ENCODE measurements at regions not wholly inside any gene's neighbourhood (a gene's known extent, or its start where the extent isn't known, plus 50 kb on each side); places are given as distances from the start of the nearest gene placed in this dataset.

DNA sequence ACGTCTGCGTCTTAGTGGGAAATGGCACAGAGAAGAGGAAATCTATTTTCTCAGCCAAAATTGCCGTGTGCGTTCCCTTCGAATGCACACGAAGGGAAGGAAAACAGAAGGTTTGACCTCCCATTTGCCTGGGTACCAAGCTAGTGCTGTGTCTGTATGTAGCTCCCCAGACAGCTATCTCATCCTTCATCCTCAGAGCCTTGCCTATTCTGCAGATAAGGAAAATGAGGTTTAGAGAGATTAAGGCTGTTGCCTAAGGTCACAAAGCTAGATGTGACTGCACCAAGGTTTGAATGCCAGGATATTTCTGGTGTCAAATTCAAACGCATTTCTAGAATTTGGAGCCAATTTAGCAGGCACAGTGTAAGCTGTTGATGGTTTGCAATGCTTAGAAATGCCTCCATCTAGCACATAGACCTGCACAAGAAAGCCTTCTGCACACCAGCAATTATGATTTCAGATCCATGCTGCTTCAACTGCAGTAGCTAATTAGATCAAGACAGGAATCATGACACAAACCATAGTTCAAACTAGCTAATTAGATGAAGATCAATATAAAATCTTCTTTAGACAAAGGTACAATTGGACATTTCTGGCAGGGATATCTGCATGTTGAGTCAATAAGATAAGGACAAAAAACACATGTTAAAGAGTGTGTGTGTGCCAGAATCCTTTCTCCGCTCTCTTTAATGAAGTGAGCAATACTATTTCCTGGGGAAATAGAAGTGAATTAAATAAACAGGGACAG is 115.1 kb downstream of the CMPK2 start:
- no peaks in the 10 kb centered on the region for H3K4me1 Mint-ChIP-seq
- no peak for DNase-seq (ENCODE audit: low spot score)
- no peak overlapping the region for H3K27ac Mint-ChIP-seq
- ATAC-seq, result no peak
- H3K36me3 Mint-ChIP-seq, result peaks cover 62% of the 10 kb centered on the region
- POLR2A ChIA-PET, result no interaction called here
- peaks cover 9% of the 10 kb centered on the region for H3K27me3 Mint-ChIP-seq (ENCODE audit: low read depth)
- H3K9me3 Mint-ChIP-seq, result peaks cover 82% of the 10 kb centered on the region
- CTCF ChIA-PET, result no interaction called here
- TF ChIP-seq, protein P1, sequence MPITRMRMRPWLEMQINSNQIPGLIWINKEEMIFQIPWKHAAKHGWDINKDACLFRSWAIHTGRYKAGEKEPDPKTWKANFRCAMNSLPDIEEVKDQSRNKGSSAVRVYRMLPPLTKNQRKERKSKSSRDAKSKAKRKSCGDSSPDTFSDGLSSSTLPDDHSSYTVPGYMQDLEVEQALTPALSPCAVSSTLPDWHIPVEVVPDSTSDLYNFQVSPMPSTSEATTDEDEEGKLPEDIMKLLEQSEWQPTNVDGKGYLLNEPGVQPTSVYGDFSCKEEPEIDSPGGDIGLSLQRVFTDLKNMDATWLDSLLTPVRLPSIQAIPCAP (CRISPR knock-in tag; IDR thresholded peaks at IDR 0.05), result no peak
- TF ChIP-seq, protein P2, sequence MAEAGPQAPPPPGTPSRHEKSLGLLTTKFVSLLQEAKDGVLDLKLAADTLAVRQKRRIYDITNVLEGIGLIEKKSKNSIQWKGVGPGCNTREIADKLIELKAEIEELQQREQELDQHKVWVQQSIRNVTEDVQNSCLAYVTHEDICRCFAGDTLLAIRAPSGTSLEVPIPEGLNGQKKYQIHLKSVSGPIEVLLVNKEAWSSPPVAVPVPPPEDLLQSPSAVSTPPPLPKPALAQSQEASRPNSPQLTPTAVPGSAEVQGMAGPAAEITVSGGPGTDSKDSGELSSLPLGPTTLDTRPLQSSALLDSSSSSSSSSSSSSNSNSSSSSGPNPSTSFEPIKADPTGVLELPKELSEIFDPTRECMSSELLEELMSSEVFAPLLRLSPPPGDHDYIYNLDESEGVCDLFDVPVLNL (CRISPR knock-in tag; IDR thresholded peaks at IDR 0.05; ENCODE audit: borderline replicate concordance, low read depth), result no peak
- no peak for TF ChIP-seq ZNF232 (CRISPR knock-in tag; IDR thresholded peaks at IDR 0.05)
- no peak overlapping the region for H3K4me3 Mint-ChIP-seq

DNA sequence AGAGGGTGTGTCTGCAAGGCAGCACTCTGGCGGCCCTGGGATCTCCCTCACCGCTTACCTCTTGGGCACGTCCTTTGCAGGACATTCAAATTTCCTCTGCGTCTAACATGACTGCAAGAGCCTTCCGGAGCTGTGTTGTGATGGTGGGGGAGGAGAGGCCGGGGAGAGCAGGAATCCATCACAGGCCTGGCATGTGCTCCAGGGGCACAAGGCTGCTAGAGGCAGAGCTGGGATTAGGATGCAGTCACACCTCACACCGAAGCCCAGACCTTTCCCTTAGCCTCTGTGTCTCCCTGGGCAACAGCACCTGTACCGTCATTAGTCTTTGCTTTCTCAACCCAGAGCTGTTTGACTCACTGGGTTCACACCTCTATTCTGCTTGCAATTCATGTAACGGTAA is 111.3 kb downstream of the CMPK2 start:
- H3K27ac Mint-ChIP-seq, result no peak overlapping the region
- no peak overlapping the region for H3K4me3 Mint-ChIP-seq
- no peaks in the 10 kb centered on the region for H3K4me1 Mint-ChIP-seq
- peaks cover 45% of the 10 kb centered on the region for H3K36me3 Mint-ChIP-seq
- POLR2A ChIA-PET, result no interaction called here
- peaks cover 2% of the 10 kb centered on the region for H3K27me3 Mint-ChIP-seq (ENCODE audit: low read depth)
- DNase-seq (ENCODE audit: low spot score) (no peak), ATAC-seq (no peak)
- CTCF ChIA-PET, result no interaction called here
- peaks cover 50% of the 10 kb centered on the region for H3K9me3 Mint-ChIP-seq
- TF ChIP-seq, protein P3, sequence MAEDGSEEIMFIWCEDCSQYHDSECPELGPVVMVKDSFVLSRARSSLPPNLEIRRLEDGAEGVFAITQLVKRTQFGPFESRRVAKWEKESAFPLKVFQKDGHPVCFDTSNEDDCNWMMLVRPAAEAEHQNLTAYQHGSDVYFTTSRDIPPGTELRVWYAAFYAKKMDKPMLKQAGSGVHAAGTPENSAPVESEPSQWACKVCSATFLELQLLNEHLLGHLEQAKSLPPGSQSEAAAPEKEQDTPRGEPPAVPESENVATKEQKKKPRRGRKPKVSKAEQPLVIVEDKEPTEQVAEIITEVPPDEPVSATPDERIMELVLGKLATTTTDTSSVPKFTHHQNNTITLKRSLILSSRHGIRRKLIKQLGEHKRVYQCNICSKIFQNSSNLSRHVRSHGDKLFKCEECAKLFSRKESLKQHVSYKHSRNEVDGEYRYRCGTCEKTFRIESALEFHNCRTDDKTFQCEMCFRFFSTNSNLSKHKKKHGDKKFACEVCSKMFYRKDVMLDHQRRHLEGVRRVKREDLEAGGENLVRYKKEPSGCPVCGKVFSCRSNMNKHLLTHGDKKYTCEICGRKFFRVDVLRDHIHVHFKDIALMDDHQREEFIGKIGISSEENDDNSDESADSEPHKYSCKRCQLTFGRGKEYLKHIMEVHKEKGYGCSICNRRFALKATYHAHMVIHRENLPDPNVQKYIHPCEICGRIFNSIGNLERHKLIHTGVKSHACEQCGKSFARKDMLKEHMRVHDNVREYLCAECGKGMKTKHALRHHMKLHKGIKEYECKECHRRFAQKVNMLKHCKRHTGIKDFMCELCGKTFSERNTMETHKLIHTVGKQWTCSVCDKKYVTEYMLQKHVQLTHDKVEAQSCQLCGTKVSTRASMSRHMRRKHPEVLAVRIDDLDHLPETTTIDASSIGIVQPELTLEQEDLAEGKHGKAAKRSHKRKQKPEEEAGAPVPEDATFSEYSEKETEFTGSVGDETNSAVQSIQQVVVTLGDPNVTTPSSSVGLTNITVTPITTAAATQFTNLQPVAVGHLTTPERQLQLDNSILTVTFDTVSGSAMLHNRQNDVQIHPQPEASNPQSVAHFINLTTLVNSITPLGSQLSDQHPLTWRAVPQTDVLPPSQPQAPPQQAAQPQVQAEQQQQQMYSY (CRISPR knock-in tag; IDR thresholded peaks at IDR 0.05), result no peak
- no peak for TF ChIP-seq ELF4 (CRISPR knock-in tag; IDR thresholded peaks at IDR 0.05; ENCODE audit: low read depth)
- TF ChIP-seq TP53 (CRISPR knock-in tag; IDR thresholded peaks at IDR 0.05), result no peak
- no peak for TF ChIP-seq ZNF138 (CRISPR knock-in tag; conservative IDR thresholded peaks at IDR 0.05)
- TF ChIP-seq ZNF416 (CRISPR knock-in tag; IDR thresholded peaks at IDR 0.05), result no peak
- TF ChIP-seq, protein P4, sequence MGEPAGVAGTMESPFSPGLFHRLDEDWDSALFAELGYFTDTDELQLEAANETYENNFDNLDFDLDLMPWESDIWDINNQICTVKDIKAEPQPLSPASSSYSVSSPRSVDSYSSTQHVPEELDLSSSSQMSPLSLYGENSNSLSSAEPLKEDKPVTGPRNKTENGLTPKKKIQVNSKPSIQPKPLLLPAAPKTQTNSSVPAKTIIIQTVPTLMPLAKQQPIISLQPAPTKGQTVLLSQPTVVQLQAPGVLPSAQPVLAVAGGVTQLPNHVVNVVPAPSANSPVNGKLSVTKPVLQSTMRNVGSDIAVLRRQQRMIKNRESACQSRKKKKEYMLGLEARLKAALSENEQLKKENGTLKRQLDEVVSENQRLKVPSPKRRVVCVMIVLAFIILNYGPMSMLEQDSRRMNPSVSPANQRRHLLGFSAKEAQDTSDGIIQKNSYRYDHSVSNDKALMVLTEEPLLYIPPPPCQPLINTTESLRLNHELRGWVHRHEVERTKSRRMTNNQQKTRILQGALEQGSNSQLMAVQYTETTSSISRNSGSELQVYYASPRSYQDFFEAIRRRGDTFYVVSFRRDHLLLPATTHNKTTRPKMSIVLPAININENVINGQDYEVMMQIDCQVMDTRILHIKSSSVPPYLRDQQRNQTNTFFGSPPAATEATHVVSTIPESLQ (CRISPR knock-in tag; IDR thresholded peaks at IDR 0.05), result no peak
- TF ChIP-seq, protein P5, sequence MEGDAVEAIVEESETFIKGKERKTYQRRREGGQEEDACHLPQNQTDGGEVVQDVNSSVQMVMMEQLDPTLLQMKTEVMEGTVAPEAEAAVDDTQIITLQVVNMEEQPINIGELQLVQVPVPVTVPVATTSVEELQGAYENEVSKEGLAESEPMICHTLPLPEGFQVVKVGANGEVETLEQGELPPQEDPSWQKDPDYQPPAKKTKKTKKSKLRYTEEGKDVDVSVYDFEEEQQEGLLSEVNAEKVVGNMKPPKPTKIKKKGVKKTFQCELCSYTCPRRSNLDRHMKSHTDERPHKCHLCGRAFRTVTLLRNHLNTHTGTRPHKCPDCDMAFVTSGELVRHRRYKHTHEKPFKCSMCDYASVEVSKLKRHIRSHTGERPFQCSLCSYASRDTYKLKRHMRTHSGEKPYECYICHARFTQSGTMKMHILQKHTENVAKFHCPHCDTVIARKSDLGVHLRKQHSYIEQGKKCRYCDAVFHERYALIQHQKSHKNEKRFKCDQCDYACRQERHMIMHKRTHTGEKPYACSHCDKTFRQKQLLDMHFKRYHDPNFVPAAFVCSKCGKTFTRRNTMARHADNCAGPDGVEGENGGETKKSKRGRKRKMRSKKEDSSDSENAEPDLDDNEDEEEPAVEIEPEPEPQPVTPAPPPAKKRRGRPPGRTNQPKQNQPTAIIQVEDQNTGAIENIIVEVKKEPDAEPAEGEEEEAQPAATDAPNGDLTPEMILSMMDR (IDR thresholded peaks at IDR 0.05), result no peak
- no peak for TF ChIP-seq ZNF121 (CRISPR knock-in tag; IDR thresholded peaks at IDR 0.05)
- TF ChIP-seq, protein P6, sequence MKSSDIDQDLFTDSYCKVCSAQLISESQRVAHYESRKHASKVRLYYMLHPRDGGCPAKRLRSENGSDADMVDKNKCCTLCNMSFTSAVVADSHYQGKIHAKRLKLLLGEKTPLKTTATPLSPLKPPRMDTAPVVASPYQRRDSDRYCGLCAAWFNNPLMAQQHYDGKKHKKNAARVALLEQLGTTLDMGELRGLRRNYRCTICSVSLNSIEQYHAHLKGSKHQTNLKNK (CRISPR knock-in tag; IDR thresholded peaks at IDR 0.05), result no peak
- TF ChIP-seq, protein P7, sequence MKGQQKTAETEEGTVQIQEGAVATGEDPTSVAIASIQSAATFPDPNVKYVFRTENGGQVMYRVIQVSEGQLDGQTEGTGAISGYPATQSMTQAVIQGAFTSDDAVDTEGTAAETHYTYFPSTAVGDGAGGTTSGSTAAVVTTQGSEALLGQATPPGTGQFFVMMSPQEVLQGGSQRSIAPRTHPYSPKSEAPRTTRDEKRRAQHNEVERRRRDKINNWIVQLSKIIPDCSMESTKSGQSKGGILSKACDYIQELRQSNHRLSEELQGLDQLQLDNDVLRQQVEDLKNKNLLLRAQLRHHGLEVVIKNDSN (CRISPR knock-in tag; IDR thresholded peaks at IDR 0.05), result no peak

Measured in WTC11 (cell line).